C4-2B (cell line): ENCODE measurements at regions not wholly inside any gene's neighbourhood (a gene's known extent, or its start where the extent isn't known, plus 50 kb on each side); places are given as distances from the start of the nearest gene placed in this dataset.

Experiments
- H3K27ac ChIP-seq: fragments of 450-650 bp; 2 replicates; pipeline ENCODE4 v1.5.1; 2017
- ZFX ChIP-seq: fragments of 450-650 bp; IDR thresholded peaks from 2 replicates; pipeline ENCODE4 v1.6.1; 2017
- TF ChIP-seq, protein P1 (sequence below): fragments of 450-650 bp; conservative IDR thresholded peaks from 2 replicates; pipeline ENCODE4 v1.5.1; 2017; ENCODE audit warnings: mild to moderate bottlenecking

DNA sequence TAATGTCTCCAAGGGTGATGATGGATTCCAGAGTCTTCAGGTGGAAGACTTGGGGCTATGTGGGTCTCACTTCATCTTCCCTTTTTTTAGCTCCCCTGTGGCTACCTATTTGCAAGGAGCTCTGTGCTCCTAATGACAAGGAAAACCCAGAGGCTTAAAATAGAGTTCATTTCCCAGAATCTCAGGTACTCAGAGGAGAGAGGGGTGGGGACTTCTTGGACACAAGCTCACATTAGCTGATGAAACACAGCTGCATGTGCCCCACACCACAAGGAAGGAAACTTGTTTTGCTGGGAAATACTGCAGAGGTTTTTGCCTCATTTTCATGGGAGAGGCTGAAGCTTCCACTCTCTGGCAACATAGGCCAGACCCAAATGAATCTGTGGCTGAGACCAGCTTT, 138.6 kb upstream of the SLC1A4 start:
- H3K27ac ChIP-seq = no peak overlapping the region
- TF ChIP-seq ZFX = no peak
- TF ChIP-seq, protein P1, sequence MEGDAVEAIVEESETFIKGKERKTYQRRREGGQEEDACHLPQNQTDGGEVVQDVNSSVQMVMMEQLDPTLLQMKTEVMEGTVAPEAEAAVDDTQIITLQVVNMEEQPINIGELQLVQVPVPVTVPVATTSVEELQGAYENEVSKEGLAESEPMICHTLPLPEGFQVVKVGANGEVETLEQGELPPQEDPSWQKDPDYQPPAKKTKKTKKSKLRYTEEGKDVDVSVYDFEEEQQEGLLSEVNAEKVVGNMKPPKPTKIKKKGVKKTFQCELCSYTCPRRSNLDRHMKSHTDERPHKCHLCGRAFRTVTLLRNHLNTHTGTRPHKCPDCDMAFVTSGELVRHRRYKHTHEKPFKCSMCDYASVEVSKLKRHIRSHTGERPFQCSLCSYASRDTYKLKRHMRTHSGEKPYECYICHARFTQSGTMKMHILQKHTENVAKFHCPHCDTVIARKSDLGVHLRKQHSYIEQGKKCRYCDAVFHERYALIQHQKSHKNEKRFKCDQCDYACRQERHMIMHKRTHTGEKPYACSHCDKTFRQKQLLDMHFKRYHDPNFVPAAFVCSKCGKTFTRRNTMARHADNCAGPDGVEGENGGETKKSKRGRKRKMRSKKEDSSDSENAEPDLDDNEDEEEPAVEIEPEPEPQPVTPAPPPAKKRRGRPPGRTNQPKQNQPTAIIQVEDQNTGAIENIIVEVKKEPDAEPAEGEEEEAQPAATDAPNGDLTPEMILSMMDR = no peak

DNA sequence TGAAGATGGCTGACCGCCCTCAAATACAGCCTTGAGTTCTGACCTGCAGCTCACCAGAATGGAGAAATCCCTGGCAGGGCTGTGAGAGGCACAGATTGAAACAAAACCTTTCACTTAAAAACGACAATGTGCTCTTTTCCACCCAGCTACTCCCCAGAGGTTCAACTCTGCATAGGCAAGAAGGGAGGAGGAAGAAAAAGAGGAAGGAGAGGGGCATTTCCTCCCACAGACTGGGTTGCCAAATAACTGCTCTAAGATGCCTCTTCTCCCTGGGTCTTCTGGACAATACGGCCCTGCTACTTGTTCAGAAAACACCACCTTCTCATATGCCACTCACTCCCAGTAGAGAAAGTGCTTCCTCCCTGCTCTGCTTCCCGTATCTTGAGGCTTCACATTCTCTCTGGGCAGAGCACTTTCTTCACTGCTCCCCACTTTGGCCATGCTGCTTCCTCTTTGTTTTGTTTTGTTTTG, 136.4 kb upstream of the SLC1A4 start:
- no peak overlapping the region for H3K27ac ChIP-seq
- TF ChIP-seq, protein P1 = no peak
- no peak for TF ChIP-seq ZFX

- H3K27ac ChIP-seq = no peak overlapping the region
- no peak for TF ChIP-seq ZFX
- TF ChIP-seq, protein P1 = no peak
Observed at GRCh38 chr2:64853306-64853705, 135.9 kb upstream of the SLC1A4 start.

DNA sequence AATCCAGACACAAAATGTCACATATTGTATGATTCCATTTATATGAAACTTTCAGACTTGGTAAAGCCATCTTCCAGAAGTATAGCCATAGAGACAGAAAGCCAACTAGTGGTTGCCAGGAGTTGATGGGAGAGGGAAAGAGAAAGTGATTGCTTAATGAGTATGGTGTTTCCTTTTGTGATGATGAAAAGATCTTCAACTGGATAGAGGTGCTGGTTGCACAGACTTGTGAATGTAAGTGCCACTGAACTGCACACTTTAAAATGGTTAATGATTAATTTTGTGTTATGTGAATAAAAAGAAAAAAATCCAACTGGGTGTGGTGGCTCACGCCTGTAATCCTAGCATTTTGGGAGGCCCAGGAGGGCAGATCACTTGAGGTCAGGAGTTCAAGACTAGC, 135.3 kb upstream of the SLC1A4 start:
- no peak overlapping the region for H3K27ac ChIP-seq
- no peak for TF ChIP-seq ZFX

GRCh38 chr2:64854773-64855237, 134.4 kb upstream of the SLC1A4 start:
- no peak for TF ChIP-seq ZFX
- TF ChIP-seq, protein P1 = no peak
- H3K27ac ChIP-seq = no peak overlapping the region

- peak overlapping the region; percentile 34; the same call in 1 of the 2 replicates for H3K27ac ChIP-seq
- no peak for TF ChIP-seq ZFX
- TF ChIP-seq, protein P1 = no peak
Observed at GRCh38 chr2:64857581-64858471, 131.4 kb upstream of the SLC1A4 start.

- peak overlapping the region; percentile 34 for H3K27ac ChIP-seq
Observed at GRCh38 chr2:64858541-64859311, 130.5 kb upstream of the SLC1A4 start.

More at GRCh38 chr2:64858541-64859311, 130.5 kb upstream of the SLC1A4 start:
- TF ChIP-seq, protein P1 = no peak
- TF ChIP-seq ZFX = no peak
